ENCODE measurements at regions not wholly inside any gene's neighbourhood (a gene's known extent, or its start where the extent isn't known, plus 50 kb on each side); places are given as distances from the start of the nearest gene placed in this dataset.

DNA sequence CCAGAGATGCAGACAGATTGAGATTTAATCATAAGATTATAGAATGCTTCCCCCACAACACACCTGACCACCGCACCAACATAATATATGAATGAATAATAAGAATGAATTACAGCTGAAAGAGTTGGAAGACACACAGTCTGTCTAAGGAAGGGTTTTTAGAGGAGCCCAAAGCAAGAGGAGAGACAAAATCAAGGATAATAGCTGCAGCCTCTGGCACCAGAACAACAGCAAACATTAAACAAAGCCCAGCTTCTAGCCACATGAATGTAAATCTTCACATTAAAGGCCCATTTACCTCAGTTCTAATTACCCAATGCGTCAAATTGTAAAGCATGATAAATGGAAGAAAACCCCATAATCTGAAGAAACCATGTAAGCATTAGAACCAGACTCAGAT is 133.9 kb downstream of the SPCS3 start:
- TF ChIP-seq RORB (CRISPR knock-in tag; IDR thresholded peaks at IDR 0.05), result no peak
- TF ChIP-seq ZNF219 (CRISPR knock-in tag; IDR thresholded peaks at IDR 0.05; ENCODE audit: borderline replicate concordance), result no peak
- no peak for TF ChIP-seq SMAD4 (CRISPR knock-in tag; IDR thresholded peaks at IDR 0.05)
- no peak for TF ChIP-seq JAZF1 (CRISPR knock-in tag; IDR thresholded peaks at IDR 0.05)
- no peak for TF ChIP-seq MYBL2 (CRISPR knock-in tag; IDR thresholded peaks at IDR 0.05)
- no peak for TF ChIP-seq GRHL2 (CRISPR knock-in tag; IDR thresholded peaks at IDR 0.05; ENCODE audit: insufficient replicate concordance, severe bottlenecking)
- TF ChIP-seq KAT7 (CRISPR knock-in tag; IDR thresholded peaks at IDR 0.05; ENCODE audit: borderline replicate concordance), result no peak
- TF ChIP-seq, protein P1, sequence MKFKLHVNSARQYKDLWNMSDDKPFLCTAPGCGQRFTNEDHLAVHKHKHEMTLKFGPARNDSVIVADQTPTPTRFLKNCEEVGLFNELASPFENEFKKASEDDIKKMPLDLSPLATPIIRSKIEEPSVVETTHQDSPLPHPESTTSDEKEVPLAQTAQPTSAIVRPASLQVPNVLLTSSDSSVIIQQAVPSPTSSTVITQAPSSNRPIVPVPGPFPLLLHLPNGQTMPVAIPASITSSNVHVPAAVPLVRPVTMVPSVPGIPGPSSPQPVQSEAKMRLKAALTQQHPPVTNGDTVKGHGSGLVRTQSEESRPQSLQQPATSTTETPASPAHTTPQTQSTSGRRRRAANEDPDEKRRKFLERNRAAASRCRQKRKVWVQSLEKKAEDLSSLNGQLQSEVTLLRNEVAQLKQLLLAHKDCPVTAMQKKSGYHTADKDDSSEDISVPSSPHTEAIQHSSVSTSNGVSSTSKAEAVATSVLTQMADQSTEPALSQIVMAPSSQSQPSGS (CRISPR knock-in tag; IDR thresholded peaks at IDR 0.05; ENCODE audit: borderline replicate concordance, low read depth), result no peak
- TF ChIP-seq CREB1 (CRISPR knock-in tag; IDR thresholded peaks at IDR 0.05), result no peak
- no peak for TF ChIP-seq FOXJ3 (CRISPR knock-in tag; IDR thresholded peaks at IDR 0.05; ENCODE audit: borderline replicate concordance)
- no peak for TF ChIP-seq NFATC4 (CRISPR knock-in tag; IDR thresholded peaks at IDR 0.05)
- TF ChIP-seq, protein P2, sequence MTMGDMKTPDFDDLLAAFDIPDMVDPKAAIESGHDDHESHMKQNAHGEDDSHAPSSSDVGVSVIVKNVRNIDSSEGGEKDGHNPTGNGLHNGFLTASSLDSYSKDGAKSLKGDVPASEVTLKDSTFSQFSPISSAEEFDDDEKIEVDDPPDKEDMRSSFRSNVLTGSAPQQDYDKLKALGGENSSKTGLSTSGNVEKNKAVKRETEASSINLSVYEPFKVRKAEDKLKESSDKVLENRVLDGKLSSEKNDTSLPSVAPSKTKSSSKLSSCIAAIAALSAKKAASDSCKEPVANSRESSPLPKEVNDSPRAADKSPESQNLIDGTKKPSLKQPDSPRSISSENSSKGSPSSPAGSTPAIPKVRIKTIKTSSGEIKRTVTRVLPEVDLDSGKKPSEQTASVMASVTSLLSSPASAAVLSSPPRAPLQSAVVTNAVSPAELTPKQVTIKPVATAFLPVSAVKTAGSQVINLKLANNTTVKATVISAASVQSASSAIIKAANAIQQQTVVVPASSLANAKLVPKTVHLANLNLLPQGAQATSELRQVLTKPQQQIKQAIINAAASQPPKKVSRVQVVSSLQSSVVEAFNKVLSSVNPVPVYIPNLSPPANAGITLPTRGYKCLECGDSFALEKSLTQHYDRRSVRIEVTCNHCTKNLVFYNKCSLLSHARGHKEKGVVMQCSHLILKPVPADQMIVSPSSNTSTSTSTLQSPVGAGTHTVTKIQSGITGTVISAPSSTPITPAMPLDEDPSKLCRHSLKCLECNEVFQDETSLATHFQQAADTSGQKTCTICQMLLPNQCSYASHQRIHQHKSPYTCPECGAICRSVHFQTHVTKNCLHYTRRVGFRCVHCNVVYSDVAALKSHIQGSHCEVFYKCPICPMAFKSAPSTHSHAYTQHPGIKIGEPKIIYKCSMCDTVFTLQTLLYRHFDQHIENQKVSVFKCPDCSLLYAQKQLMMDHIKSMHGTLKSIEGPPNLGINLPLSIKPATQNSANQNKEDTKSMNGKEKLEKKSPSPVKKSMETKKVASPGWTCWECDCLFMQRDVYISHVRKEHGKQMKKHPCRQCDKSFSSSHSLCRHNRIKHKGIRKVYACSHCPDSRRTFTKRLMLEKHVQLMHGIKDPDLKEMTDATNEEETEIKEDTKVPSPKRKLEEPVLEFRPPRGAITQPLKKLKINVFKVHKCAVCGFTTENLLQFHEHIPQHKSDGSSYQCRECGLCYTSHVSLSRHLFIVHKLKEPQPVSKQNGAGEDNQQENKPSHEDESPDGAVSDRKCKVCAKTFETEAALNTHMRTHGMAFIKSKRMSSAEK (CRISPR knock-in tag; IDR thresholded peaks at IDR 0.05; ENCODE audit: borderline replicate concordance), result no peak
- TF ChIP-seq IRF2 (CRISPR knock-in tag; IDR thresholded peaks at IDR 0.05; ENCODE audit: borderline replicate concordance, low read depth), result no peak
- DNase-seq (ENCODE audit: low spot score) (no peak), ATAC-seq (no peak)
- Mint-ChIP-seq H3K4me1 (peaks cover 10% of the 10 kb centered on the region), H3K27ac (no peak overlapping the region), H3K27me3 (ENCODE audit: low read depth) (no peaks in the 10 kb centered on the region), H3K36me3 (no peaks in the 10 kb centered on the region), H3K9me3 (no peaks in the 10 kb centered on the region), H3K4me3 (no peak overlapping the region)
- POLR2A ChIA-PET, result no interaction called here
- CTCF ChIA-PET, result no interaction called here

DNA sequence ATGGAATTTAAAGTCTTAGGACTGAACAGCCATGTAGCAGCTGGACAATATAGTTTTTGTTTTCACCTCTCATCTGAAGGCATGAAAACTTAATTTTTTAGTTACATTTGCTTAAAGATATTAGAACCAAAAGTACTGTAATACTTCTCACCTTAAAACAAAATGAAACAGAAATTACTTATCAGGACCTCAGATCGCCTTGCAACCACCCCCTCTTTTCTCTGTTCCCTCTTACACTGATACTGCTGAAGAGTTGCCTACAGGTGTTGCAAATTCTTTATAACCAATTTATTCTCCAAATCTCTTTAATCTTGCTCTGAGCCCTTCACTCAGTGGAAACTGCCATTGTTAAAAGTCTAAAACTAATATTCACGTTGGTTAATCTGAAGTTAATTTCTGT is 145.0 kb downstream of the SPCS3 start:
- ATAC-seq (no peak), DNase-seq (ENCODE audit: low spot score) (no peak)
- Mint-ChIP-seq H3K36me3 (no peaks in the 10 kb centered on the region), H3K9me3 (no peaks in the 10 kb centered on the region; the same call in 1 of the 2 replicates), H3K27ac (no peak overlapping the region), H3K4me1 (no peaks in the 10 kb centered on the region), H3K27me3 (ENCODE audit: low read depth) (no peaks in the 10 kb centered on the region), H3K4me3 (no peak overlapping the region)
- POLR2A ChIA-PET, result no interaction called here
- CTCF ChIA-PET, result no interaction called here
- TF ChIP-seq, protein P3, sequence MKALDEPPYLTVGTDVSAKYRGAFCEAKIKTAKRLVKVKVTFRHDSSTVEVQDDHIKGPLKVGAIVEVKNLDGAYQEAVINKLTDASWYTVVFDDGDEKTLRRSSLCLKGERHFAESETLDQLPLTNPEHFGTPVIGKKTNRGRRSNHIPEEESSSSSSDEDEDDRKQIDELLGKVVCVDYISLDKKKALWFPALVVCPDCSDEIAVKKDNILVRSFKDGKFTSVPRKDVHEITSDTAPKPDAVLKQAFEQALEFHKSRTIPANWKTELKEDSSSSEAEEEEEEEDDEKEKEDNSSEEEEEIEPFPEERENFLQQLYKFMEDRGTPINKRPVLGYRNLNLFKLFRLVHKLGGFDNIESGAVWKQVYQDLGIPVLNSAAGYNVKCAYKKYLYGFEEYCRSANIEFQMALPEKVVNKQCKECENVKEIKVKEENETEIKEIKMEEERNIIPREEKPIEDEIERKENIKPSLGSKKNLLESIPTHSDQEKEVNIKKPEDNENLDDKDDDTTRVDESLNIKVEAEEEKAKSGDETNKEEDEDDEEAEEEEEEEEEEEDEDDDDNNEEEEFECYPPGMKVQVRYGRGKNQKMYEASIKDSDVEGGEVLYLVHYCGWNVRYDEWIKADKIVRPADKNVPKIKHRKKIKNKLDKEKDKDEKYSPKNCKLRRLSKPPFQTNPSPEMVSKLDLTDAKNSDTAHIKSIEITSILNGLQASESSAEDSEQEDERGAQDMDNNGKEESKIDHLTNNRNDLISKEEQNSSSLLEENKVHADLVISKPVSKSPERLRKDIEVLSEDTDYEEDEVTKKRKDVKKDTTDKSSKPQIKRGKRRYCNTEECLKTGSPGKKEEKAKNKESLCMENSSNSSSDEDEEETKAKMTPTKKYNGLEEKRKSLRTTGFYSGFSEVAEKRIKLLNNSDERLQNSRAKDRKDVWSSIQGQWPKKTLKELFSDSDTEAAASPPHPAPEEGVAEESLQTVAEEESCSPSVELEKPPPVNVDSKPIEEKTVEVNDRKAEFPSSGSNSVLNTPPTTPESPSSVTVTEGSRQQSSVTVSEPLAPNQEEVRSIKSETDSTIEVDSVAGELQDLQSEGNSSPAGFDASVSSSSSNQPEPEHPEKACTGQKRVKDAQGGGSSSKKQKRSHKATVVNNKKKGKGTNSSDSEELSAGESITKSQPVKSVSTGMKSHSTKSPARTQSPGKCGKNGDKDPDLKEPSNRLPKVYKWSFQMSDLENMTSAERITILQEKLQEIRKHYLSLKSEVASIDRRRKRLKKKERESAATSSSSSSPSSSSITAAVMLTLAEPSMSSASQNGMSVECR (CRISPR knock-in tag; IDR thresholded peaks at IDR 0.05; ENCODE audit: borderline replicate concordance), result no peak
- TF ChIP-seq MXD4 (CRISPR knock-in tag; IDR thresholded peaks at IDR 0.05; ENCODE audit: borderline replicate concordance) (no peak), CREB1 (CRISPR knock-in tag; IDR thresholded peaks at IDR 0.05) (no peak), NR1H2 (CRISPR knock-in tag; IDR thresholded peaks at IDR 0.05) (no peak), TCF7 (CRISPR knock-in tag; IDR thresholded peaks at IDR 0.05; ENCODE audit: low read depth) (no peak), ELF4 (CRISPR knock-in tag; IDR thresholded peaks at IDR 0.05; ENCODE audit: low read depth) (no peak), ZNF232 (CRISPR knock-in tag; IDR thresholded peaks at IDR 0.05) (no peak), ZNF138 (CRISPR knock-in tag; conservative IDR thresholded peaks at IDR 0.05) (no peak), MYBL2 (CRISPR knock-in tag; IDR thresholded peaks at IDR 0.05) (no peak), ZBTB21 (CRISPR knock-in tag; IDR thresholded peaks at IDR 0.05; ENCODE audit: borderline replicate concordance) (no peak), ZNF671 (CRISPR knock-in tag; IDR thresholded peaks at IDR 0.05) (no peak)
- TF ChIP-seq, protein P4, sequence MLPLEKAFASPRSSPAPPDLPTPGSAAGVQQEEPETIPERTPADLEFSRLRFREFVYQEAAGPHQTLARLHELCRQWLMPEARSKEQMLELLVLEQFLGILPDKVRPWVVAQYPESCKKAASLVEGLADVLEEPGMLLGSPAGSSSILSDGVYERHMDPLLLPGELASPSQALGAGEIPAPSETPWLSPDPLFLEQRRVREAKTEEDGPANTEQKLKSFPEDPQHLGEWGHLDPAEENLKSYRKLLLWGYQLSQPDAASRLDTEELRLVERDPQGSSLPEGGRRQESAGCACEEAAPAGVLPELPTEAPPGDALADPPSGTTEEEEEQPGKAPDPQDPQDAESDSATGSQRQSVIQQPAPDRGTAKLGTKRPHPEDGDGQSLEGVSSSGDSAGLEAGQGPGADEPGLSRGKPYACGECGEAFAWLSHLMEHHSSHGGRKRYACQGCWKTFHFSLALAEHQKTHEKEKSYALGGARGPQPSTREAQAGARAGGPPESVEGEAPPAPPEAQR (CRISPR knock-in tag; IDR thresholded peaks at IDR 0.05), result no peak
- TF ChIP-seq, protein P5, sequence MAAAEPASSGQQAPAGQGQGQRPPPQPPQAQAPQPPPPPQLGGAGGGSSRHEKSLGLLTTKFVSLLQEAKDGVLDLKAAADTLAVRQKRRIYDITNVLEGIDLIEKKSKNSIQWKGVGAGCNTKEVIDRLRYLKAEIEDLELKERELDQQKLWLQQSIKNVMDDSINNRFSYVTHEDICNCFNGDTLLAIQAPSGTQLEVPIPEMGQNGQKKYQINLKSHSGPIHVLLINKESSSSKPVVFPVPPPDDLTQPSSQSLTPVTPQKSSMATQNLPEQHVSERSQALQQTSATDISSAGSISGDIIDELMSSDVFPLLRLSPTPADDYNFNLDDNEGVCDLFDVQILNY (CRISPR knock-in tag; IDR thresholded peaks at IDR 0.05), result no peak
